HL-60 (cell line): ENCODE measurements at regions not wholly inside any gene's neighbourhood (a gene's known extent, or its start where the extent isn't known, plus 50 kb on each side); places are given as distances from the start of the nearest gene placed in this dataset.

Experiments
- DNase-seq, 2 experiments: peaks; one replicate each; pipeline ENCODE4 v3.0.0-alpha.2; 2010 to 2020; ENCODE audit warnings: low read depth in 1 of 2, low spot score in 1 of 2
- H3K27ac ChIP-seq: fragments of 250-450 bp; sonication (Bioruptor Pico); replicated peaks from 2 replicates; pipeline ENCODE4 v1.5.1; 2020; ENCODE audit warnings: mild to moderate bottlenecking, moderate library complexity
- H3K27me3 ChIP-seq: fragments of 250-450 bp; sonication (Bioruptor Pico); 2 replicates; pipeline ENCODE4 v1.5.1; 2021; ENCODE audit warnings: mild to moderate bottlenecking, moderate library complexity; ENCODE audit not compliant: insufficient read depth, poor library complexity, severe bottlenecking
- H3K4me3 ChIP-seq: replicated peaks from 2 replicates; pipeline ENCODE4 v1.5.1; 2011; ENCODE audit warnings: mild to moderate bottlenecking, control low read depth, low read length; ENCODE audit not compliant: insufficient read depth
- CTCF ChIP-seq: IDR thresholded peaks from one replicate; pipeline ENCODE4 v1.5.1; 2011; ENCODE audit warnings: low read length, control low read depth, inconsistent platforms; ENCODE audit not compliant: insufficient read depth
- GABPA ChIP-seq: IDR thresholded peaks from 2 replicates; pipeline ENCODE4 v1.6.1; 2012; ENCODE audit warnings: low read depth
- POLR2AphosphoS5 ChIP-seq: IDR thresholded peaks from 2 replicates; pipeline ENCODE4 v1.6.1; 2012; ENCODE audit warnings: low read depth
- REST ChIP-seq: IDR thresholded peaks from 2 replicates; pipeline ENCODE4 v1.6.1; 2012; ENCODE audit warnings: low read depth; ENCODE audit not compliant: insufficient replicate concordance
- SPI1 ChIP-seq: IDR thresholded peaks from 2 replicates; pipeline ENCODE4 v1.6.1; 2012; ENCODE audit warnings: low read depth, mild to moderate bottlenecking, borderline replicate concordance

GRCh38 chr2:84041506-84041905, 417.6 kb downstream of the SUCLG1 start:
- Histone ChIP-seq H3K27me3 (peaks cover 2% of the 10 kb centered on the region), H3K27ac (no peak overlapping the region), H3K4me3 (no peak overlapping the region)
- DNase-seq, result no peak
- TF ChIP-seq SPI1 (no peak), CTCF (no peak), GABPA (no peak)

- TF ChIP-seq CTCF (no peak), POLR2AphosphoS5 (no peak), GABPA (no peak), REST (no peak), SPI1 (no peak)
- peaks cover 2% of the 10 kb centered on the region for H3K27me3 ChIP-seq
- no peak overlapping the region for H3K4me3 ChIP-seq
- no peak for DNase-seq
- H3K27ac ChIP-seq, result no peak overlapping the region
Observed at GRCh38 chr2:84040281-84040680, 418.8 kb downstream of the SUCLG1 start.

GRCh38 chr2:84038866-84039265, 420.2 kb downstream of the SUCLG1 start:
- no peak for TF ChIP-seq REST
- TF ChIP-seq SPI1, result no peak
- no peak for TF ChIP-seq CTCF
- TF ChIP-seq POLR2AphosphoS5, result no peak
- TF ChIP-seq GABPA, result no peak
- no peak for DNase-seq
- Histone ChIP-seq H3K27me3 (peaks cover 2% of the 10 kb centered on the region), H3K27ac (no peak overlapping the region), H3K4me3 (no peak overlapping the region)

- H3K27me3 ChIP-seq, result no peaks in the 10 kb centered on the region
- TF ChIP-seq SPI1 (no peak), GABPA (no peak), POLR2AphosphoS5 (no peak), CTCF (no peak), REST (no peak)
- H3K27ac ChIP-seq, result no peak overlapping the region
- DNase-seq, result no peak
- no peak overlapping the region for H3K4me3 ChIP-seq
Observed at GRCh38 chr2:84033347-84033974, 425.6 kb downstream of the SUCLG1 start.
